IMR-90 (cell line): ENCODE measurements at regions not wholly inside any gene's neighbourhood (a gene's known extent, or its start where the extent isn't known, plus 50 kb on each side); places are given as distances from the start of the nearest gene placed in this dataset.
A peak's percentile ranks its signal among the peaks of the same experiment; 100 is the strongest.

Source experiments
- ATAC-seq: fragments of 200-7000 bp; cut with Tn5 transposase; 2 replicates; pipeline ENCODE4 v1.9.1; 2020; ENCODE audit warnings: low read depth, mild to moderate bottlenecking, moderate library complexity
- BruUV-seq: library from RNA; stranded (reverse); fragments of 400-500 nt; replicated peaks from 2 replicates; lab custom pipeline; 2021; lab: Mats Ljungman, UMichigan
- CTCF ChIA-PET: fragments of 300-600 bp; formaldehyde crosslinking; extraction: SDS; loops from one replicate; lab custom pipeline; 2021; ENCODE audit warnings: antibody characterized with exemption; lab: Yijun Ruan, JAX
- POLR2A ChIA-PET: fragments of 300-600 bp; sonication (Branson Sonifier 250); formaldehyde crosslinking; loops from one replicate; lab custom pipeline; 2022; ENCODE audit warnings: antibody characterized with exemption; ENCODE audit not compliant: unreplicated experiment; lab: Charles Lee
- DNase-seq: peaks from one replicate; pipeline ENCODE4 v3.0.0; 2013
- H2AFZ ChIP-seq: replicated peaks from 2 replicates; pipeline ENCODE3; 2013; ENCODE audit warnings: low read length, mild to moderate bottlenecking; ENCODE audit not compliant: poor library complexity
- H2AK5ac ChIP-seq: 2 replicates; pipeline ENCODE4 v1.6.1; 2013; ENCODE audit warnings: low read depth, low read length, inconsistent platforms
- H2AK9ac ChIP-seq: replicated peaks from 2 replicates; pipeline ENCODE3; 2013; ENCODE audit warnings: mild to moderate bottlenecking, low read depth, low read length, moderate library complexity; ENCODE audit not compliant: poor library complexity
- H2BK120ac ChIP-seq: 2 replicates; pipeline ENCODE4 v1.6.1; 2013; ENCODE audit warnings: low read depth, low read length, inconsistent platforms
- H2BK15ac ChIP-seq: 3 replicates; pipeline ENCODE4 v1.6.1; 2013; ENCODE audit warnings: low read depth, low read length, inconsistent platforms
- H2BK20ac ChIP-seq: 2 replicates; pipeline ENCODE4 v1.6.1; 2013; ENCODE audit warnings: low read depth, mild to moderate bottlenecking, inconsistent platforms, low read length, moderate library complexity
- H2BK5ac ChIP-seq: 2 replicates; pipeline ENCODE4 v1.6.1; 2013; ENCODE audit warnings: mild to moderate bottlenecking, low read depth, low read length, inconsistent platforms; ENCODE audit not compliant: poor library complexity, severe bottlenecking
- H3K14ac ChIP-seq: replicated peaks from 2 replicates; pipeline ENCODE4 v1.6.1; 2013; ENCODE audit warnings: low read depth, low read length, inconsistent platforms
- H3K18ac ChIP-seq: 2 replicates; pipeline ENCODE4 v1.6.1; 2013; ENCODE audit warnings: low read depth, low read length, control low read depth
- H3K23ac ChIP-seq: 2 replicates; pipeline ENCODE4 v1.6.1; 2013; ENCODE audit warnings: low read depth, low read length, inconsistent platforms
- H3K27ac ChIP-seq: 2 replicates; pipeline ENCODE4 v1.5.1; 2013; ENCODE audit warnings: mild to moderate bottlenecking, control low read depth, low read length; ENCODE audit not compliant: insufficient read depth
- H3K27me3 ChIP-seq: 2 replicates; pipeline ENCODE4 v1.6.1; 2013; ENCODE audit warnings: low read length; ENCODE audit not compliant: control insufficient read depth, insufficient read depth
- H3K36me3 ChIP-seq: 2 replicates; pipeline ENCODE4 v1.6.1; 2013; ENCODE audit warnings: low read length, mixed read lengths; ENCODE audit not compliant: control insufficient read depth, insufficient read depth
- H3K4ac ChIP-seq: 2 replicates; pipeline ENCODE4 v1.6.1; 2013; ENCODE audit warnings: low read depth, low read length, inconsistent platforms
- H3K4me1 ChIP-seq: 2 replicates; pipeline ENCODE4 v1.6.1; 2013; ENCODE audit warnings: low read length, mixed read lengths; ENCODE audit not compliant: control insufficient read depth, insufficient read depth
- H3K4me2 ChIP-seq: 2 replicates; pipeline ENCODE4 v1.6.1; 2013; ENCODE audit warnings: low read depth, mild to moderate bottlenecking, control low read depth, low read length, moderate library complexity
- H3K4me3 ChIP-seq: 2 replicates; pipeline ENCODE4 v1.5.1; 2013; ENCODE audit warnings: low read depth, mild to moderate bottlenecking, control low read depth, low read length, moderate library complexity; ENCODE audit not compliant: insufficient read depth
- H3K56ac ChIP-seq: 2 replicates; pipeline ENCODE4 v1.6.1; 2013; ENCODE audit warnings: low read length, inconsistent platforms; ENCODE audit not compliant: insufficient read depth; ENCODE audit errors: extremely low read depth
- H3K79me1 ChIP-seq, 2 experiments: 2 replicates each; pipeline ENCODE4 v1.6.1; 2013; ENCODE audit warnings: low read length in 2 of 2, inconsistent platforms in 1 of 2, low read depth in 1 of 2
- H3K9ac ChIP-seq: 2 replicates; pipeline ENCODE4 v1.6.1; 2013; ENCODE audit warnings: low read depth, low read length, control low read depth
- H3K9me1 ChIP-seq: 2 replicates; pipeline ENCODE4 v1.6.1; 2013; ENCODE audit warnings: low read length, inconsistent platforms; ENCODE audit not compliant: insufficient read depth
- H3K9me3 ChIP-seq: 2 replicates; pipeline ENCODE4 v1.6.1; 2013; ENCODE audit warnings: low read length; ENCODE audit not compliant: control insufficient read depth, insufficient read depth
- H4K20me1 ChIP-seq: 2 replicates; pipeline ENCODE4 v1.6.1; 2013; ENCODE audit warnings: low read length, inconsistent platforms; ENCODE audit not compliant: insufficient read depth
- H4K5ac ChIP-seq: 2 replicates; pipeline ENCODE4 v1.6.1; 2013; ENCODE audit warnings: mild to moderate bottlenecking, low read depth, low read length, control low read depth
- H4K8ac ChIP-seq, 2 experiments: 2 replicates each; pipeline ENCODE4 v1.6.1; 2013; ENCODE audit warnings: low read depth in 2 of 2, low read length in 2 of 2, control low read depth in 1 of 2, inconsistent platforms in 1 of 2
- H4K91ac ChIP-seq: 2 replicates; pipeline ENCODE4 v1.6.1; 2013; ENCODE audit warnings: low read depth, low read length, inconsistent platforms; ENCODE audit not compliant: insufficient read depth
- BHLHE40 ChIP-seq: fragments of 150-350 bp; IDR thresholded peaks from 2 replicates; pipeline ENCODE4 v1.6.1; 2016; ENCODE audit warnings: mild to moderate bottlenecking, low read depth, low read length
- CTCF ChIP-seq: conservative IDR thresholded peaks from 2 replicates; pipeline ENCODE4 v1.5.1; 2012; ENCODE audit warnings: mild to moderate bottlenecking, low read depth, low read length, improper control_type of control experiment
- MXI1 ChIP-seq: IDR thresholded peaks from 2 replicates; pipeline ENCODE4 v1.6.1; 2012; ENCODE audit warnings: low read depth, mild to moderate bottlenecking, low read length, moderate library complexity, borderline replicate concordance
- RCOR1 ChIP-seq: IDR thresholded peaks from 2 replicates; pipeline ENCODE4 v1.6.1; 2012; ENCODE audit warnings: mild to moderate bottlenecking, low read length, improper control_type of control experiment; ENCODE audit not compliant: insufficient replicate concordance
- WGBS, 2 experiments: methylation state at CpG; one replicate each; pipeline versions ENCODE4 v1.1.5 to v1.1.7; 2013; ENCODE audit warnings: missing lambda C conversion rate in 2 of 2; ENCODE audit not compliant: insufficient read length in 1 of 2; ENCODE audit errors: extremely low coverage in 2 of 2; 5-methylcytosine and 5-hydroxymethylcytosine counted together
- dilution Hi-C: fragments of 300-500 bp; cut with HindIII; formaldehyde crosslinking; loops from one replicate; pipeline ENCODE4 v1.14.3; 2018; ENCODE audit warnings: low sequenced_read_pairs; ENCODE audit not compliant: unreplicated experiment
- in situ Hi-C: fragments of 300-500 bp; cut with MboI; formaldehyde crosslinking; loops from 3 replicates; pipeline ENCODE4 v1.14.3; 2019; ENCODE audit warnings: low sequenced_read_pairs, inconsistent platforms, mixed read lengths
- intact Hi-C: fragments of 100-400 bp; cut with micrococcal nuclease; formaldehyde crosslinking; loops from 2 replicates; pipeline ENCODE4 v1.10.0; 2022

- ATAC-seq, result peak; percentile 44; the same call in 1 of the 2 replicates
- POLR2A ChIA-PET, result no interaction called here
- BruUV-seq, result no TSS peak
Observed at GRCh38 chr6:195861-196360, 96.4 kb upstream of the DUSP22 start.

More at GRCh38 chr6:195861-196360, 96.4 kb upstream of the DUSP22 start:
- Histone ChIP-seq H3K9ac (no peak overlapping the region), H4K8ac (no peak overlapping the region), H4K5ac (no peak overlapping the region), H3K27me3 (peaks cover 8% of the 10 kb centered on the region), H4K20me1 (no peaks in the 10 kb centered on the region), H3K9me3 (no peaks in the 10 kb centered on the region), H3K56ac (no peak overlapping the region), H3K18ac (no peak overlapping the region), H3K79me1 (no peaks in the 10 kb centered on the region), H3K14ac (no peak overlapping the region), H2BK20ac (no peak overlapping the region), H2BK15ac (no peak overlapping the region), H2AFZ (no peak overlapping the region), H3K23ac (no peak overlapping the region), H3K36me3 (no peaks in the 10 kb centered on the region), H2AK5ac (no peak overlapping the region), H3K27ac (no peak overlapping the region), H2BK5ac (no peak overlapping the region), H4K91ac (no peak overlapping the region), H3K9me1 (no peaks in the 10 kb centered on the region), H3K4me3 (no peak overlapping the region), H3K4me1 (no peaks in the 10 kb centered on the region), H2AK9ac (no peak overlapping the region), H3K4me2 (no peak overlapping the region), H2BK120ac (no peak overlapping the region), H3K4ac (no peak overlapping the region)
- intact Hi-C loops (no loop called here), dilution Hi-C loops (no loop called here), in situ Hi-C loops (no loop called here)
- peak; percentile 39; the same call in 1 of the 2 replicates for TF ChIP-seq BHLHE40
- TF ChIP-seq MXI1, result no peak
- TF ChIP-seq RCOR1, result no peak
- no peak for TF ChIP-seq CTCF
- CTCF ChIA-PET, result no interaction called here
- WGBS, 2 experiments, result no CpG with 5 or more reads among the region's 3 CpGs
- peak; percentile 22 for DNase-seq
